DND-41 (cell line): ENCODE measurements at regions not wholly inside any gene's neighbourhood (a gene's known extent, or its start where the extent isn't known, plus 50 kb on each side); places are given as distances from the start of the nearest gene placed in this dataset.

Experiments used
- EZH2 ChIP-seq: IDR thresholded peaks from 3 replicates; pipeline ENCODE4 v1.6.1; 2012; ENCODE audit warnings: borderline replicate concordance, low read depth, mild to moderate bottlenecking, moderate library complexity, low read length, inconsistent platforms; ENCODE audit not compliant: severe bottlenecking
- TF ChIP-seq, protein P1 (sequence below): IDR thresholded peaks from 2 replicates; pipeline ENCODE4 v1.5.1; 2012; ENCODE audit warnings: borderline replicate concordance, low read length, moderate library complexity, mild to moderate bottlenecking; ENCODE audit not compliant: poor library complexity, severe bottlenecking; ENCODE audit errors: extremely low read depth

DNA sequence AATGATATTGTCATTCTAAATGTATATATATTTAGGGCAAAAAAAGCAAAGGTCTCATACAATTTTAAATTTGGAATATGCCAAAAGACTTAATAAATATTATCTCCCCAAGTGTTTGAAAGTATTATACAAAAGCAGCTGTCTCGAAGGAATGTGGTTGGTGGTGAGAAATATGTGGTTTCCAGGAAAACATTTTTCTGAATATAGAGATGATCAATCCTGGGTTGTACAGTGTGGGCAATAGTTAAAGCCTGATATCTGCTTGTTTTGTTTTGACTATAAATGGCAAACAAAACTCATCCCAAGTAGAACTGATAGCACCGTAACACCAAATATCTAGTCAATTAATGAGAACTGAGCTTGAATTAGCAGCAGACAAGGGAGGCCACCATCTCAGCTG, 391.8 kb upstream of the CD180 start:
- TF ChIP-seq, protein P1, sequence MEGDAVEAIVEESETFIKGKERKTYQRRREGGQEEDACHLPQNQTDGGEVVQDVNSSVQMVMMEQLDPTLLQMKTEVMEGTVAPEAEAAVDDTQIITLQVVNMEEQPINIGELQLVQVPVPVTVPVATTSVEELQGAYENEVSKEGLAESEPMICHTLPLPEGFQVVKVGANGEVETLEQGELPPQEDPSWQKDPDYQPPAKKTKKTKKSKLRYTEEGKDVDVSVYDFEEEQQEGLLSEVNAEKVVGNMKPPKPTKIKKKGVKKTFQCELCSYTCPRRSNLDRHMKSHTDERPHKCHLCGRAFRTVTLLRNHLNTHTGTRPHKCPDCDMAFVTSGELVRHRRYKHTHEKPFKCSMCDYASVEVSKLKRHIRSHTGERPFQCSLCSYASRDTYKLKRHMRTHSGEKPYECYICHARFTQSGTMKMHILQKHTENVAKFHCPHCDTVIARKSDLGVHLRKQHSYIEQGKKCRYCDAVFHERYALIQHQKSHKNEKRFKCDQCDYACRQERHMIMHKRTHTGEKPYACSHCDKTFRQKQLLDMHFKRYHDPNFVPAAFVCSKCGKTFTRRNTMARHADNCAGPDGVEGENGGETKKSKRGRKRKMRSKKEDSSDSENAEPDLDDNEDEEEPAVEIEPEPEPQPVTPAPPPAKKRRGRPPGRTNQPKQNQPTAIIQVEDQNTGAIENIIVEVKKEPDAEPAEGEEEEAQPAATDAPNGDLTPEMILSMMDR = no peak
- no peak for TF ChIP-seq EZH2
